ENCODE measurements at regions not wholly inside any gene's neighbourhood (a gene's known extent, or its start where the extent isn't known, plus 50 kb on each side); places are given as distances from the start of the nearest gene placed in this dataset.

DNA sequence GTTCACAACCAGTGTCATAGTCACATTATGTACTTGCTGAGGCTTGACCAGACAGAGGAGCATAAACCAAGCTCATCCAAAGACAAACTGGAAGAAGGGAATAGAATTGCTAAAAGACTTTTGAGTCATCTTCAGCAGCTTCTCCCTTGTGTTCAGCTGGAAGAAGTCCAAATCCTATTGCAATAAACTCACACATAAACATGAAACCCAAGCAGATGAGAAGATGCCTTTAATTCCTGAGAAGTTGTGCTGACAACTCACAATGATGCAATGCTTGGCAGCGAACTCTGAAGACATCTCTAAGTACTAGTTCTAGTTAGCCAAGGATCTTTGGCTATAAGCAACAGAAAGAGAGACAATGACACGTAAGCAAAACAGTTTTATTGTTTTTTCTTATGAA, 642.1 kb downstream of the KCTD16 start:
- peak; percentile 95 for DNase-seq (ENCODE audit: low read depth)
- TF ChIP-seq CTCF (IDR thresholded peaks at IDR 0.05; ENCODE audit: insufficient read depth, low read length) = no peak
- no peak overlapping the region for H3K4me3 ChIP-seq (ENCODE audit: low read depth, low read length)

DNA sequence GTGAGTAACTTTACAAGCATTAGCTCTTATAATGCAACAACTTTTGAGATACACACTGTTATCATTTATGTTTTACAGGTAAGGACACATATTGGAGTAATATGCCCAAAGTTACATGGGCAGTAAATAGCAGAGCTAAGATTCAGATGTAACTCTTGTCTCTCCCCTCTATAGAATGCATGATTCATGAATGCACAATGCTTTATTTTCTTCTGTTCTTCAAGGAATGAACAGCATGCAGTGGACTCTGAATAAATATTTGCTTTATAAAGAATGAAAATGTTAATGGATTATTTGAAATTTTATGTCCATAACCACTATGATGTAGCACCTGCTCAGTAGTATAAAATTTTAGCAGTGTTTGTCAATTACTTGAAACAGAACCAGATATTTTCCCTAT, 629.5 kb downstream of the KCTD16 start:
- DNase-seq (ENCODE audit: low read depth) = no peak
- no peak for TF ChIP-seq CTCF (IDR thresholded peaks at IDR 0.05; ENCODE audit: insufficient read depth, low read length)
- no peak overlapping the region for H3K4me3 ChIP-seq (ENCODE audit: low read depth, low read length)

- no peak for TF ChIP-seq CTCF (IDR thresholded peaks at IDR 0.05; ENCODE audit: insufficient read depth, low read length)
- DNase-seq (ENCODE audit: low read depth) = no peak
- H3K4me3 ChIP-seq (ENCODE audit: low read depth, low read length) = no peak overlapping the region
Observed at GRCh38 chr5:144798595-144798994, 627.9 kb downstream of the KCTD16 start.

- no peak overlapping the region for H3K4me3 ChIP-seq (ENCODE audit: low read depth, low read length)
- DNase-seq (ENCODE audit: low read depth) = peak; percentile 47
- no peak for TF ChIP-seq CTCF (IDR thresholded peaks at IDR 0.05; ENCODE audit: insufficient read depth, low read length)
Observed at GRCh38 chr5:144794922-144795321, 624.2 kb downstream of the KCTD16 start.

DNA sequence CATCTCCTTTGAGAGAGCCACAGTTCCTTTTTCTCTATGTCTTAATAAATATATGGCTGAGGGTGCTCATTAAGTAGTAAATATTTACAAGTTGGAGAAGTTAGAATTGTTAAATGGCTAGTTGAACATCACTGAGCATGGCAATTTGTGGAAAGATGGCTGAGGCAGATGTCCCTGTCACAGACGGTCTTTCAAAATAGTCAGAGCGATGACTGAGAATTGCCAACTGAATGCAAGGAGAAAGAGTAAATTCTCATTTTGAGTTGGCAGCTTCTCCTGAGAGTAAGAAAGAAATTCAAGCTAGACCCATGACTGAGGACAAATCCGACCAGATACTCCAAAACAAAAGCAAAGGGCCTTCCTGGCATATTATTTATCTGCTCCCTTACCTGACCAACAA, 617.9 kb downstream of the KCTD16 start:
- no peak for TF ChIP-seq CTCF (IDR thresholded peaks at IDR 0.05; ENCODE audit: insufficient read depth, low read length)
- no peak overlapping the region for H3K4me3 ChIP-seq (ENCODE audit: low read depth, low read length)
- DNase-seq (ENCODE audit: low read depth) = no peak

DNA sequence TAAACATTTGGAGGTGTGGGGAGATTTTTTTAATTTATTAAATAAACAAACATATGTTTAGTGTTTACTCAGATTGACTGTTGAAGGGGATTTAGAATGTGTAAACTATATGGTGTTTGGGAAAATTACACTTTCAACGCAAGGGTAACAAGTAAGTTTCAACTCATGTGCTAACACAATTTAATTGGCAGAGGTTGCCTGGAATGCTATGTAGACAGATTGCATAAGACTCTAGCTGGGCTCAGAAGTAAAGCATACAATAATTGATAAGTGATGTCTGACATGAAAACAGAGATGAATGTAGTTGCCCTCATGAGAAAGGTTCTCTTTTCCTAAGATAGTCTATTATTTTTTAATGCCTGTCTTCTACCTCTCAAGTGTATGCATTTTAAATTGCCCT, 617.4 kb downstream of the KCTD16 start:
- H3K4me3 ChIP-seq (ENCODE audit: low read depth, low read length) = no peak overlapping the region
- no peak for DNase-seq (ENCODE audit: low read depth)
- no peak for TF ChIP-seq CTCF (IDR thresholded peaks at IDR 0.05; ENCODE audit: insufficient read depth, low read length)

DNA sequence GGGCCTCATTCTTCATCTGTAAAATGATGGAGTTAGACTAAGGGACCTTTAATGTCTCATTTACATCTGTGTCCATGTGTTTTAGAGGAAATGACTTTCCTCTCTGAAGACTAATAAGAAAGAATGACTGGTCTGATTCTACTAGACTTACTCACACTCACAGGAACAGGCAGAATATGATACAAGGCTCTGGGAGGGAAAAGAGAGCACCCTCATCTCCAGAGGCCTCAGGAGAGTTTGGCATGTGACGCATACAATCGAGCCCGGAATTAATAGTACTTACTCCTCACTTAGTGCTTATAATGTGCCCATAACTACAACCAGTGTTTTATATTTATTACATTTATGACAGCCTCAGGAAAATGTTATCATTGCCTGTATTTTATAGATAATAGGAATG, 608.7 kb downstream of the KCTD16 start:
- H3K4me3 ChIP-seq (ENCODE audit: low read depth, low read length) = no peak overlapping the region
- peak; percentile 50 for DNase-seq (ENCODE audit: low read depth)
- no peak for TF ChIP-seq CTCF (IDR thresholded peaks at IDR 0.05; ENCODE audit: insufficient read depth, low read length)
